Stimulated activated CD8-positive, alpha-beta memory T cell treated with anti-CD3 and anti-CD28 coated beads, Interleukin-15, amount 100 ng/mL, for 48 hours (primary cell): ENCODE measurements at regions not wholly inside any gene's neighbourhood (a gene's known extent, or its start where the extent isn't known, plus 50 kb on each side); places are given as distances from the start of the nearest gene placed in this dataset.
A peak's percentile ranks its signal among the peaks of the same experiment; 100 is the strongest.

Experiments
- DNase-seq, 2 donors: peaks; one replicate each; pipeline ENCODE4 v3.0.0-alpha.2; 2020; ENCODE audit warnings: low read depth in 2 of 2

DNA sequence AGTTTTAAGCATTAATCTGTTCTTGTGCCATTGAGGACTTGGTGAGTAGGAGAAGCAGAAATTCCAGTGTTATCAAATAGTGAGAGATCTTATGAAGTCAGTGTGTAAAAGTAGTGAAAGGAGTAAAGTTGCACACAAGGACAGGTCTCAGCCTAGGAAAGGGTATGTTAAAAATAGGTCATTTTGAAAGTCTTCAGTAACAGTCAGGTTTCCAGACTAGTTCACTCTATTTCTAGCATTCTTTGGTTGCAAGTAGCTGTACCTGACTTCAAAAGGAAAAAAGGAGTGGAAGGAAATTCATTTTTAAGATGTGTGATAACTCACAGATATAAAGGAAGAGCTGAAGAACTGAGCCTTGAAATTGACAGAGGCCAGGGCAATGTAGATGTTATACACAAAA lies 250.1 kb upstream of the SATB1 start:
- no peak for DNase-seq

DNA sequence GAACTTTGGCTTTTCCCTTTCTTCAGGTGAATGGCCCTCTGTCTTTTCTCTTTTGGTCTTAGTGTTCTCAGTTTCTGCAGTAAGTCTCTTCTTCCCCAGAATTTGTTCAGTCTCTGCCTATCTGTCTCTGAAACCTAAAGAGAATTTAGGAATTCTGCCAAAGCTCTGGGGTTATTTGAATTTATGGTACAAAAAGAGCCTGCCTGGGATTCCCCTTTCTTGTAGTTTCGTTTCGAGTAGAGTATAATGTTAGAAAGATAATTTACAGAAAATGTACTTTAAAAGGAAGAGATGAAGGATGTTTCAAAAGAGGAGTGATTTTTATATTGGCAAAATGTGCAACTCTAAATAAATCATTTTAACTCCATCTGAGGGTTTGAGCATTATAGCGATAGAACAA lies 247.4 kb upstream of the SATB1 start:
- no peak for DNase-seq

DNA sequence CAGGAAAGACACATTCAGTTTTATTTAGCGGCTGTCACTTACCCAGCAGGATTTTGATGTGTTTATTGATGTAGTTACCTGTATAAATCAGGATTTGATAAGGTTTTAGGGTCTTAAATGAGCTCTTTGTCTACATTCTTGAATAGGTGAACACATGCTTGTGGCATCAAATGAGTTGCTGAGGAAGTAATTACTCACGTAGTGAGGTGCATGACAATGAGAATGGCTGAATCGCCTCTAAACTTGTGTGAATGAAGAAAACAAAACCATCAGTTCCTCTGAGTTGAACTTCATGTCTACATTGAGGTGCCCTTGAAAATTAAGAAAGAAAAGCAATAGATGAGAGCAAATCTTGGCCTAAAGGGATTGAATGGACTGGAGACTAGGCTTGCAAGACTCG lies 245.6 kb upstream of the SATB1 start:
- no peak for DNase-seq

DNA sequence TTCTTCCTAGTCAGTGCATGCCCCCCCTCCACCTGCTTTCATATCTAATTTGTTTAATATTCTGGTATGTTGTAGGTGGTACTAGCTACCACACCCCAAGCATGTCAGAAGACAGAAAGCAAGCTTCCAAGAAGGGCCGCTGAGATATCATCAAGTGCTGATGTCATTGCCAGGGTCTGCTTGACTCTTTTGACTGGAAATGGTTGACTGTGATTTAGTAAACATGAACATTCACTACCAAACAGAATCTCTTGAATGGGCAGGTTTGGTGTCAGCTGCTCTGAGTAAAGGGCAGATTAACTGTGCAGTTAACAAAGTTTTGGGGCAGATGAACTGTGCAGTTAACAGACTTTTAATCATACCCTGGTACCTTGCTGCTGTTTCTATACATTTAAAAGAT lies 244.2 kb upstream of the SATB1 start:
- DNase-seq: peak in 1 of 2 donors; percentile 49

DNA sequence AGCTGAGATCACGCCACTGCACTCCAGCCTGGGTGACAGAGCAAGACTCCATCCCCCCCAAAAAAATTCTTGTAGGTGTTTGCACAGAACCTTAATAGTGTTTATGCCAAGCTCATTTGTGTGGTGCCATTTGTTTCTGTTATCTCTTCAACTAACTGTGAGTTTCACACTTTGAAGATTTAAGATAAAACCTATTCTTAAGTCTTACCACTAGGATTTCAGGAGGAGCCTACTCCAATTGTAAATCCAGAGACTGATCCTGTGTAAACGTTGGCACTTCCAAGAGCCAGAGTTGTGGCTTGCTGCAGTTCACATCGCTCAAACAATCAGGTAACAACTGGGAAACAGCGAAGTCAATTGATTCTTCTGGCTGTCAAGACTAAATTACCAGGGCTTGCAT lies 242.4 kb upstream of the SATB1 start:
- no peak for DNase-seq

DNA sequence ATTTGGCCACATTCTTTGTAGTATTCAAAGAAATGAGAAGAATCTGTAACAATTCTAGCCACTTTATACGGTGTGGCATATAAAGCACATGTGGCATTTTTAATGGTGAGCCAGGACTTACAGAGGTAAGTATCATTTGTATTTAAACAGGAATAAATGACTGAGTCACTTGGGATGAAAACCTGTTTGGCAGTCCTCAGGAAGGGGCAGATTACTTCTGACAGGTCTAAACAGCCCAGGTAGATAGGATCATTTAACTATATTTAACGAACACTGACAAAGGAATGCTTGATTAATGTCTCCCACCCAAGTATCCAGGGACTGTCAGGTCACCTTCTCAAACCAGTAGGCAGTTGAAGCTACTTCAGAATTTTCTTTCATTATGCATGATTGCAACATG lies 241.5 kb upstream of the SATB1 start:
- DNase-seq: no peak

DNA sequence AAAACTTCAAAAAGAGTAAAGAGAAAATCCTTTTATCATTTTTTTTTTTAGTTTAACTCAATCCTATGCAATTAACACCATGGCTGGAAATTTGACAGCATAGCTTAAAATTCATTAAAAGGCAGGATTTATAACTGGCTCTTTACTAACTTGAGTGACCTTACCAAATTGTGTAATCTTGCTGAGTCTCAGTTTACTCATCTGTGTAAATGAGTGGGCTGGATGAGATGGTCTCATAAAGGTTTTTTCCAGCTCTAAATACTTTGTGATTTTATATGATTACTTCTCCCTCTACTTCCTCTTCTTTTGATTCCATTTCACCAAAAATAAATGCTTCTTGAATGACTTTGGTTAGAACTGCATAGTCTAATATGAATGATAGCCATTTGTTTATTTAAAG lies 234.9 kb upstream of the SATB1 start:
- no peak for DNase-seq

DNA sequence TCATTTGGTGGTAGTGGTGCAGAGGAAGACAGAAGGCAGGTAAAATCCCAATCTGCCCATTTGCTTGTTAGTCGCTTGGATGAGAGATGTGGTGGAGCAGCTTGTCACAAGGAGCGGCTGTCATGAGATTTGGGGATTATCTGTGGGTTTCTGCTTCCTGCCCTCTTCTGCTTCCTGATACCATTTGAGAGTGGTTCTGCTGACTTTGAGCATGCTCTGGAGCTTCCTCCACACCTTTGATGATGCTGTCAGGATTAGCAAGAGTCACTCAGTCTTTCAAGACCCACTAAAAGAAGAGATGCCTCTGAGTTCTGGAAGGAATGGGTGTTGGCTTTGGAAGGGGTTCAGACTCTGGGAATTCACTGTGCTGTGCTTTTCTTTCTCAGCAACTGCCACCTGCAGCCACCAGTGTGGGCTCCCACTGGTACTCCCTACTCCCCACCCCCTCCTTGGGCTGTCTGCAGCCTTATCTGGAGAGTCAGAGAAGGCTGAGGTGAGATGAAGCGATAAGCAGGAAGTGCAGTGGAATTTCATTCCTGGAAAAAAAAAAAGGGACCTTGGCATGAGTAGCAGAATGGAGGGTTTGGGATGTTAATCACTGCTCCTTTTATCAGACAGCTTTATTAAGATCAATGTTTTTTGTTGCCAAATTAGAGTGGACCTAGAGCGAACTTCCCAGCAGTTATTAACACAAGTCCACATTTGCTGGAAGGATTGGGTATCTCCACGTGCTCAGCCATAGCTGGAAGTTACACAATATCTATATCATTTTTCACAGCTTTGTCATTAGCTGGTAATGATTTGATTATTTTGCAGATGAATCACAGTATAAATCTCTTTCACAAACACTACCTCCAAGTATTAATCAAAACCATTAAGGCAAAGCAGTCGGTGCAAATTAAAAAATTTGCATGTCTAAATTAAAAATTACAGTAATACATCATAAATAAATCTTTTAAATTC lies 233.0 kb upstream of the SATB1 start:
- DNase-seq: no peak

DNA sequence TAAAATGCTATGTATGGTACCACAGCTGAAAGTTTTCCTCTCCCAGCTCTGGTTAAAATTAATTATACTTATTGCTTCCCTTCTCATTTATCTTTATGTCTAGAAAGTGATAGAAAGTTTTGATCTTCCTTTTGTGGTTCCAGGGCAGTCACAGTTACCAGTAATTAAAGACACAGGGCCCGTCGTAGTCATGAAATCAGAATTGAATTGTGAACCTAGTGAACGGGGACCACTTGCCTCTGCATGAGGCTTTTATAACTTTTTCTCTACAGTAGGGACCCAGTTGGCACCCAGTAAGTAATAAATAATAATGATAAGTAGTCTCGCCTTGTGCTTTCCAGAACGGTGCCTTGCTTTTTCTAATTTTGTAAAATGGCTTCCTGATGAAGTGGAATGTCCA lies 231.7 kb upstream of the SATB1 start:
- no peak for DNase-seq

DNA sequence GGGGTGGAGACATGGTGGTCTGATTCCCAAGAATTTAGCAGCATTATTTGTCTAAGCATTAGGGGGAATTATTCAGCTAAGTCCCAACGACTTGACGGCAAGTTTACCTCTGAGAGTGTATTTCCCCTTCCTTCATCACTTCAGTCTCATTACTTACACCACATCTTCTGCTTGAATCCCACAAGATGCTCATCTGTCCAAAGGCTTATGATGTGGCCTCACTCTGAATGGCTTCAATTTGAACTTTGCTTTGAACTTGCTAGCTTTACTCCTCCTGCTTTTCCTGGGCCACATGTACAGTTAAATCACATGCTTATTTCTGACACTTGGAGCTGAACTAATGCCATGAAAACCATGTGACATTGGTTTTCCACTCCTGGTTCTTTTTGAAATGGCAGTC lies 231.3 kb upstream of the SATB1 start:
- no peak for DNase-seq

DNA sequence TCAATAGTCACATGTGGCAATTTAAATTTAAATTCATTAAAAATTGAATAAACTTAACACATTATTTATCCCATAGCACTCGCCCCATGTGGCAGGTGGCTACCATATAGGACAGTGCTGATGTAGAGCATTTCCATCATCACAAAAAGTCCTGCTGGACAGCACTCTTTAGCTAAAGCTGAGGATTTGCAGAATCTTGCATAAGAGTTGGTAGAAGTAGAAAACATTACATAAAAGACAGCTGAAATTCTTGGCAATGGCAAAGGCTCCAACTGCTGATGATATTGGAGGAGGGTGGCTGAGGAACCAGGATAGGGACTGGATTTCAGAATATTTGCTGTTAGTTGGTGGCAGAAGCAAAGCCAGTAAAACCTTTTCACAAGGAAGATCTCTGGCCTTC lies 230.7 kb upstream of the SATB1 start:
- no peak for DNase-seq

DNA sequence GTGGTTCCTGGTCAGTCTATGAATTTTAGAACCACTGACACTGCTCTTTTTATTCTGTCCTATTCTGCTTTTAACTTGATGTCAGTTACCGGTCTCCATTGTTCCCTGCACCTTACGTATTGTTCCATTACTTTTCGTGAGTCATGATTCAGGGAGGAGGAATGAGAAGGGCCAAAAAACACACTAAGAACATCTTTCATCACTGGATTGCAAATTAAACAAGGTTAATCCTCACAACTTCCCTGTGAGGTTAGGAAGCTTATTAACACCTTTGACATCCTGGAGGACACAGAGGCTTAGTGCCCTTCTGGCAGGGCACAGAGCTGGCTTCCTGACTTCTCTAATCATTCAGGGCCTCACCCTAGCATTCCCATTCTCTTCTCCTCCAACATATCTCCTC lies 227.6 kb upstream of the SATB1 start:
- DNase-seq: no peak

DNA sequence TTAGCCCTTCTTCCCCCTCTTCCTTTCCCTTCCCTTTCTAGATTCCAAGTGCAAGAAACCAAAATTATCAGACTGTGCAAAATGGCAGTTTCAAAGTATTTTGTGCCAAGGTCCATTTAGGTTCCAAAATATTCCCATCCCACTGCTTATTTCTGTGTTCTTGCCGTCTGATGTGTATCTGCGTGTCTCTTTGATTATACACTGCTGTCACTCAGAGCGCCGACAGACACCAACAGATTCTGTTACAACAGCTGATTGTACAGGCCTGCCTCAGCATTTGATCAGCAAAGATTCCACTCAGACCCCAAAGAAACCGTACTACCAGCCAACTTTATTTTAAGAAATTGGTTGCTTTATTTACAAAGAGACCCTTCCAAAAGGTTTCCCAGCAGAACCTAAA lies 225.6 kb upstream of the SATB1 start:
- DNase-seq: no peak

DNA sequence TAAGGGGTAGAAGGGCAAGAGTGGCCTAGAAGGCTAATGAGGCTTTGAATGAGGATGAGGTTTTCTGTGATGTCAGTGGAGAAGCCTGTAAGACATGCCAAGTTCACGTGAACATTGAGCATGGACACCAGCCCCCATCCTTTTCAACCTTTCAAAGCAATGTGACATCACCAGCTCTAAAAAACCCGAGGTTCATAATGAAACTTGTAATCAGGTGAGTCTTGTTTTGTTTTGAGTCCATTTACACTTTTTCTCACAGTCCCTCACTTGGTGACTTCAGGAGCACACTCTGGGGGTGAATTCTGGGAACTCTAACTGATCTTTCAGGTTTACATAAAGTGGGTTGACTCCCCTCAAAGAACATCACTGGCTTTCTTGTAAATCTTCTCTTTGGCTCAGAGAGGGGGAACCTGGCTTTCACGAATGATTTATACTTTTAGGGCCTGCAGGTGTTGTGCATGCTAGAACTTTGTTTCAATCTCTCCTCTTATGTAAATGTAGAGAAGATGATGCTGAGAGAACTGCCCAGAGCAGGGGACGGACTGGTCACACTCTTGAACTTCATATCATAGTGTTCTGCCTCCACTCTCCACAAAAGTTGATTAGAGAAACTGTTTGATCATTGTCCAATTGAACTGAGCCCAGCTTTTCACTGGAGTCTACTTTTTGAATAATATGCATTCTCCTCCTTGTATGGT lies 224.7 kb upstream of the SATB1 start:
- DNase-seq: peak; percentile 43 to 55

DNA sequence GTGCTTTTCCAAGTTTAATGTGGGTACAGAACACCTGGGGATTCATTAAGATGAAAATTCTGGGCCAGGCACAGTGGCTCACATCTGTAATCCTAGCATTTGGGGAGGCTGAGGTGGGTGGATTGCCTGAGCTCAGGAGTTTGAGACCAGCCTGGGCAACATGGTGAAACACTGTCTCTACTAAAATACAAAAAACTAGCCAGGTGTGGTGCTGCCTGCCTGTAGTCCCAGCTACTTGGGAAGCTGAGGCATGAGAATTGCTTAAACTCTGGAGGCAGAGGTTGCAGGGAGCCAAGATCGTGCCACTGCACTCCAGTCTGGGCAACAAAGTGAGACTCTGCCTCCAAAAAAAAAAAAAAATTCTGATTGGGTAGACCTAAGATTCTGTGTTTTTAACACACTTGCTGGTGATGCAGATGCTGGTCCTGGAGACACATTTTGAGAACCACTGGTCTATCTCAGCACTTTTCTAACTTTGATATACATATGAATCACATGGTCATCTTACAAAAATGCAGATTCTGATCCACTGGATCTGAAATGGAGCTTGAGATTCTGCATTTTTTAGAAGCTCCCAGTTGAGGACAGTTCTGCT lies 223.8 kb upstream of the SATB1 start:
- DNase-seq: no peak

DNA sequence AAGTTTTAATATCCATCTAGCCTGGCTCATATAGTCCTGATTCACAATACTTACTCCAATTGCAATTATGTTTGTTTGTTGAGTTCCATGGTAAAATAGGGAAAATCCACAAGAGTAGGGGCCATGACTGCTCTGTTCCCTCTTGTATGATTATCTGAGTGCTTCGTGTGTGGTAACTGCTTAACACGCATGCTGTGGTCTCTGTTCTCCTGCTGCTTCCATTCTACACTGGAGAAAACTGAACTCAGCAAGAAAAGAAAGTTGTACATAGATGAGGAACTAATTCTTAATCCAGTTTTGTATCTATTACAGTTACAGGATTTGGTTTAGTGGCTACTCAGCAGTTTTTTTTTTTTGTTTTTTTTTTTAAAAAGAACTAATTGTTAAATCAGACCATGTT lies 223.0 kb upstream of the SATB1 start:
- no peak for DNase-seq

DNA sequence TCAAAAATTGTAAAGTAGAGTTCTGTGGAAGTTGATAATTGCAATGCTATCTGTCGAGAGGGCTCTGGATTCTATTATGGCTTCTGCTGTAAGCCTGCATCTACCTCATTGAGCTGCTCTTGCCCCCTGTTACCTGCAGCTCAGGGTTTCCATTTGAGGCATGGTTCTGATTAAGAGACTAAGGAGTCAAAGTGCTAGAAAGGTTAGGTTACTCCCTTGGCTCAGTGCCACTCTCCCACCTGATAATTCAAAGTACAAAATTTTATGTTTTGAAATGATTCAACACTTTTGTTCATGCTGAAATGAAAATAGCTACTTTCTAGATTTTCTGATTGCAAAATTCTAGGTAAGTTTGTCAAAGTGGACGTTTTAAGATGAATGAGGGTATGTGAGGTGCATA lies 220.5 kb upstream of the SATB1 start:
- DNase-seq: peak; percentile 8 to 46

DNA sequence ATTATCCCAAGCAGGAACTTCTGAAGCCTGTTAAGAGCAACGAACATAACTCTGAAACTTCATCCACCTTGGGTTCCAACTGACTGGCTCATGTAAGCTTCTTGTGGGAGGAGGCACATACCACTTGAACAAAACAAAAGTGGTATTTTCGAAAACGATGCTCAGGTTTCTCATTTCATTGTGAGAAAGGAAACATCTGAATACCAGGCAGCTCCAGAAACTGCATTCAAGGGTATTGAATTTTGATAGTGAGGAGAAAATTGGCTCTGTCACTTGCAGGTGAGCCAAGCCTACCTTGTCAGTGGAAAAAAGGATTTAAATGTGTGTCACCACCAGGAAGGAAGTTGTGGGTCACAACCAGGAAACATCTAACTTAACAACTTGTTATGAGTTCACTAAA lies 218.1 kb upstream of the SATB1 start:
- no peak for DNase-seq

DNA sequence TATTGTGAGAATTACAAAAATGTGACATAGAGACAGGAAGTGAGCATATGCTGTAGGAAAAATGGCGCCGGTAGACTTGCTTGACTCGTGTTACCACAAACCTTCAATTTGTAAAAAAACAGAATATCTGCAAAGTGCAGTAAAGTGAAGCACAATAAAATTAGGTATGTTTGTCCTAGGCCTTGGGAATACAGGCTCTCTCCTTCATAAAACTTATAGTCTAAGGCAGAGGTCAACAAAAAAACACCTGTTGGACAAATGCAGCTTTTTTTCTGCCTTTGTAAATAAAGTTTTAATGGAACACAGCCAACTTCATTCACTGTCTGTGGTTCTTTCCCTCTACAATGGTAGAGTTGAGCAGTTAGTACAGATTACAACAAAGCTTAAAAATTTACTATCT lies 216.8 kb upstream of the SATB1 start:
- DNase-seq: no peak

DNA sequence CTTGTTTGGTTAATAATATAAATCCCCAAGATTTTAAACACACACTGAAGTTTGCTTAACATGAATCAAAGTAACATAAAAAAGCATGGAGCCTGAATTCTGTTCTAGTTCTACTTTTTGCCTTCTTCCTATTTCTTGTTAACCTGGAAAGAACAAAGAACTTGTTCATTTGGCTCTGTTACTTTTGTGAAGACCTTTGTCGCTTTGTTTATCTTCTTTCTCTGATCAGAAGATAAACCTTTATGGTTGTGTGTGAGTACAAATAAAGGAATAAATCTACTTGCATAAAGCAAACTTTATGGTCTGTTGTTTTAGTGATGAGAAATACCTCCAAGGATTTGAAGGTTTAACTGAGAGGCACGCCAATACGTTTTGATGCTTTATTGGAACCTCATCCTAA lies 210.1 kb upstream of the SATB1 start:
- no peak for DNase-seq

DNA sequence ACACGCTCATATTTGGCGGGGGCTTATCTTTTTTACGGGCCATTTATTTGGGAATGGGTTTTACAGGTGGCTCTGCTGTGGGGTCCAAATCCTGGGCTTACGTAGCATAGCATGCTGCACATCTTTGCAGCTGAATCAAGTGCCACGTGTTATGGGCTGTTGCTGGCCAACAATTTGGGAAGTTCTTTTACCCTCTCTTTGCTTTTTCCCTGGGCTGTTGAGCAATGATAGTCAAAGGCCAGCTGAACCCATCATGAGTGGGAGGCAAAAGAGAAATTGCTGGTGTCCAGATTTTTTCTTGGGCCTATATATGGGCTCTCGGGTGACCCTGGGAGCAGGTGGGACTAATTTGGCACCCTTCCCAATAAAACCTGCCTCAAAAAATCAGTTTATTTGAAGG lies 209.3 kb upstream of the SATB1 start:
- no peak for DNase-seq

DNA sequence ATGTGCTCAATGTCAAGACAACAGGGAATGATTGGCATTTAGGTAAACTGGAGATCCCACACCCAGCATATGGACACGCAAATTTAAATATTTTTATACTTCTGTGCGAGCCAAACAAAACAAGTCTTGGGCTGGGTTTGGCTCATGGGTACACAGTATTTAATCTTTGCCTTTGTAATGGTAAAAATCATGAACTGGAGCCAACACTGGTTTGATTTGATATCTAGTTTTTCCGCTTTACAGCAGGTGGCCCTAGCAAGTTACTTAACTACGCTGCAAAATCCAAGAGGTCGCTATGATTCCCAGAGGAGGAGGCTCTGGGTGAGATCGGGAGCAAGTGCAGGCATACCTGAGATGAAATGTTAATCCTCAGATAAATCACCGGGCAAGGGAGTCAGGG lies 207.9 kb upstream of the SATB1 start:
- DNase-seq: no peak

DNA sequence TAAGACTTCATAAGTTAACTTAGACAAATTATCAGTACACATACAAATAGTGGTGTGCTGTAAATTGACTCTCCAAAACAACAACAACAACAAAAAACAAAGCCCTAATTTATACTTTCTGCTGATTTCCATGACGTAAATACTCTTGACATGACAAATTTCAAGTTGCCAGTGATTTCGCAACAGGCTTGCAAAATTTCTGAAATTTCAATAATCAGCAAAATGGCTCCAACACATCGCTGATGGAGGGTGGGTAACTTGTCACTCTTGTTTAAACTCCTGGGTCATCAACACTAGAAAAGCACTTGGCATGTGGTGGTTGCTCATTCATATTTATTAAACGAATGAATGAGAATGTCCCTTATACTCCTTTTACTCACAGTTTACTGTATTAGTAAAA lies 205.2 kb upstream of the SATB1 start:
- DNase-seq: no peak
